ENCODE measurements at regions not wholly inside any gene's neighbourhood (a gene's known extent, or its start where the extent isn't known, plus 50 kb on each side); places are given as distances from the start of the nearest gene placed in this dataset.

DNA sequence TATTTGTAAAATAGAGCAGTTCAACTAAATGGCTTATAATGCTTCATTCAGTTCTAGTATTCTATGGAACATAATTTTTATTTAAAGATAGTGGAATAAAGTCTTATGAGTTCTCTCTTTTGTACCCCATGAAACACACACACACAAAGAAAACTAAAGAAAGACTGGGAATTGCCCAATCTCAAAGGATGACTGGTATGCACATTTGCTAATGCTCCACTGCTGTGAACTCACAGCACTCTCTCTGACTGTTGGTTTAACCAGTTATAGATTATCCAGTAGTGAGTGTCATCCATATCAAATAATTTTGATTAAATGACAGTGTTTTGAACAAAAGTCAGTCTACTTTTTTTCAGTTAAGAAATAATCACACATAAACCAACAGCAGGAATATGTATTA lies 1082.4 kb upstream of the B3GALT2 start:
- TF ChIP-seq, protein P1, sequence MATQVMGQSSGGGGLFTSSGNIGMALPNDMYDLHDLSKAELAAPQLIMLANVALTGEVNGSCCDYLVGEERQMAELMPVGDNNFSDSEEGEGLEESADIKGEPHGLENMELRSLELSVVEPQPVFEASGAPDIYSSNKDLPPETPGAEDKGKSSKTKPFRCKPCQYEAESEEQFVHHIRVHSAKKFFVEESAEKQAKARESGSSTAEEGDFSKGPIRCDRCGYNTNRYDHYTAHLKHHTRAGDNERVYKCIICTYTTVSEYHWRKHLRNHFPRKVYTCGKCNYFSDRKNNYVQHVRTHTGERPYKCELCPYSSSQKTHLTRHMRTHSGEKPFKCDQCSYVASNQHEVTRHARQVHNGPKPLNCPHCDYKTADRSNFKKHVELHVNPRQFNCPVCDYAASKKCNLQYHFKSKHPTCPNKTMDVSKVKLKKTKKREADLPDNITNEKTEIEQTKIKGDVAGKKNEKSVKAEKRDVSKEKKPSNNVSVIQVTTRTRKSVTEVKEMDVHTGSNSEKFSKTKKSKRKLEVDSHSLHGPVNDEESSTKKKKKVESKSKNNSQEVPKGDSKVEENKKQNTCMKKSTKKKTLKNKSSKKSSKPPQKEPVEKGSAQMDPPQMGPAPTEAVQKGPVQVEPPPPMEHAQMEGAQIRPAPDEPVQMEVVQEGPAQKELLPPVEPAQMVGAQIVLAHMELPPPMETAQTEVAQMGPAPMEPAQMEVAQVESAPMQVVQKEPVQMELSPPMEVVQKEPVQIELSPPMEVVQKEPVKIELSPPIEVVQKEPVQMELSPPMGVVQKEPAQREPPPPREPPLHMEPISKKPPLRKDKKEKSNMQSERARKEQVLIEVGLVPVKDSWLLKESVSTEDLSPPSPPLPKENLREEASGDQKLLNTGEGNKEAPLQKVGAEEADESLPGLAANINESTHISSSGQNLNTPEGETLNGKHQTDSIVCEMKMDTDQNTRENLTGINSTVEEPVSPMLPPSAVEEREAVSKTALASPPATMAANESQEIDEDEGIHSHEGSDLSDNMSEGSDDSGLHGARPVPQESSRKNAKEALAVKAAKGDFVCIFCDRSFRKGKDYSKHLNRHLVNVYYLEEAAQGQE (IDR thresholded peaks at IDR 0.05; ENCODE audit: insufficient read depth in 1 of 2, low read depth in 2 of 2, low read length in 2 of 2): no peak
- TF ChIP-seq TAF1 (IDR thresholded peaks at IDR 0.05; ENCODE audit: borderline replicate concordance, insufficient read depth, low read length): no peak
